Activated naive CD4-positive, alpha-beta T cell treated with anti-CD3 and anti-CD28 coated beads for 36 hours (primary cell): ENCODE measurements at regions not wholly inside any gene's neighbourhood (a gene's known extent, or its start where the extent isn't known, plus 50 kb on each side); places are given as distances from the start of the nearest gene placed in this dataset.

Experiments
- CTCF ChIA-PET: fragments of 350-600 bp; sonication (Branson Sonifier 250); formaldehyde crosslinking; loops from one replicate; lab custom pipeline; 2021; ENCODE audit warnings: antibody characterized with exemption; lab: Charles Lee
- DNase-seq: peaks from one replicate; pipeline ENCODE4 v3.0.0-alpha.2; 2020
- H3K27ac Mint-ChIP-seq: one replicate; pipeline ENCODE4 v1.8.0; 2021; ENCODE audit warnings: mild to moderate bottlenecking, mixed read lengths
- H3K27me3 Mint-ChIP-seq: one replicate; pipeline ENCODE4 v1.8.0; 2021; ENCODE audit warnings: low read depth, mixed read lengths
- H3K36me3 Mint-ChIP-seq: one replicate; pipeline ENCODE4 v1.8.0; 2021; ENCODE audit warnings: low read depth, mixed read lengths
- H3K4me1 Mint-ChIP-seq: one replicate; pipeline ENCODE4 v1.8.0; 2021; ENCODE audit warnings: low read depth, mixed read lengths
- H3K4me3 Mint-ChIP-seq: one replicate; pipeline ENCODE4 v1.8.0; 2021; ENCODE audit warnings: mild to moderate bottlenecking, moderate library complexity, mixed read lengths
- H3K9me3 Mint-ChIP-seq: one replicate; pipeline ENCODE4 v1.8.0; 2021; ENCODE audit warnings: mixed read lengths
- intact Hi-C: fragments of 100-400 bp; cut with micrococcal nuclease; formaldehyde crosslinking; loops from one replicate; pipeline ENCODE4 v1.15.1; 2023

- no peak for DNase-seq
- CTCF ChIA-PET = no interaction called here
- Mint-ChIP-seq H3K4me3 (no peak overlapping the region), H3K4me1 (no peaks in the 10 kb centered on the region), H3K27ac (no peak overlapping the region), H3K36me3 (no peaks in the 10 kb centered on the region), H3K27me3 (no peaks in the 10 kb centered on the region), H3K9me3 (peaks cover 12% of the 10 kb centered on the region)
- intact Hi-C loops = no loop called here
Observed at GRCh38 chr18:41162191-41162590, 792.8 kb upstream of the PIK3C3 start.

DNA sequence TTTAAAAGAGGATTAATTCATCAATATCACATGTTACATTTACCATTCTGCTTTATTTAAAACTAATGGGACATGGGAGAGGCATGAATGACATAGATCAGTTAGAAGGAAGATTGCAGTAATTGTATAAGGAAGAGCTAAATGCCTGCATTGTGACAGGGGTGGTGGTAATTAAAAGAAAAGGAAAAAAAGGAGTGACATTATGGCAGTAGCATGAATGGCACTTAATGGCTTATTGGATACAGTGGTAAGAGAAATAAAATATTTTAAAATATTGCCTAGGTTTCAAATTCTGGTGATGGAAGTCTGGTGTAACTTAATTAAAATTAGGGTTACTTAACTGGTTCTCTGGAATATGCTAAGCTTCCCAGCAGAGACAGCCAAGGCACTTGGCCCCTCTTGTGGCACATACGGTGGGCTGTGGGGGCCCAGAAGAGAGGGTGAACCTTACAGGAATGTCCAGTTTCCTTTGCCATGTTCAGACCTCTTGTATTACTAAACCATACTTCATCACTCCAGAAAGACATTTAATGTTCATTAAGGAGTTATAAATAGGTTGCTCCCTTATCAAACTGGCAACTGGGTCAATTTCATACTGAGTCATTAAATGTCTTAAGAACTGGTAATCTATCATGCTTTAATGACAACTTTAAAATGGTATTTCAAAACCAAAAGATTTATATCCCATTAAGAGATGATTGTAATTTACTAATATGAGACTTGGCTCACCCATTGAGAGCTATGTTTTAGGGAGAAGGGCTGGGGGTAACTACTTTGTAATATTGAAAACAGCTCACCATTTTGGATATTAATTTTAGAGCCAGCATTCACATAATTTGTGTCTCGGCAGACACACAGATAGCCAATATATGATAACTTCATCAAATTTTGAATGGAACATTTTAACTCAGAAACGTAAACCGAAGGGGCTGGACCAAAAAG, 798.9 kb upstream of the PIK3C3 start:
- no peaks in the 10 kb centered on the region for H3K4me1 Mint-ChIP-seq
- H3K27ac Mint-ChIP-seq = no peak overlapping the region
- no peaks in the 10 kb centered on the region for H3K36me3 Mint-ChIP-seq
- peaks cover 3% of the 10 kb centered on the region for H3K9me3 Mint-ChIP-seq
- no peak for DNase-seq
- CTCF ChIA-PET = no interaction called here
- H3K27me3 Mint-ChIP-seq = no peaks in the 10 kb centered on the region
- no peak overlapping the region for H3K4me3 Mint-ChIP-seq
- intact Hi-C loops = no loop called here

GRCh38 chr18:41155025-41155424, 800.0 kb upstream of the PIK3C3 start:
- CTCF ChIA-PET = no interaction called here
- no peak for DNase-seq
- no peaks in the 10 kb centered on the region for H3K36me3 Mint-ChIP-seq
- no peaks in the 10 kb centered on the region for H3K27me3 Mint-ChIP-seq
- peaks cover 8% of the 10 kb centered on the region for H3K9me3 Mint-ChIP-seq
- no peaks in the 10 kb centered on the region for H3K4me1 Mint-ChIP-seq
- intact Hi-C loops = no loop called here
- no peak overlapping the region for H3K4me3 Mint-ChIP-seq
- no peak overlapping the region for H3K27ac Mint-ChIP-seq

- Mint-ChIP-seq H3K27me3 (no peaks in the 10 kb centered on the region), H3K36me3 (no peaks in the 10 kb centered on the region), H3K9me3 (peaks cover 10% of the 10 kb centered on the region), H3K4me3 (no peak overlapping the region), H3K27ac (no peak overlapping the region), H3K4me1 (no peaks in the 10 kb centered on the region)
- CTCF ChIA-PET = no interaction called here
- intact Hi-C loops = no loop called here
- no peak for DNase-seq
Observed at GRCh38 chr18:41153871-41154270, 801.2 kb upstream of the PIK3C3 start.

- intact Hi-C loops = no loop called here
- CTCF ChIA-PET = no interaction called here
- Mint-ChIP-seq H3K36me3 (no peaks in the 10 kb centered on the region), H3K4me1 (no peaks in the 10 kb centered on the region), H3K4me3 (no peak overlapping the region), H3K27me3 (no peaks in the 10 kb centered on the region), H3K27ac (no peak overlapping the region), H3K9me3 (peaks cover 8% of the 10 kb centered on the region)
- DNase-seq = no peak
Observed at GRCh38 chr18:41150316-41150715, 804.7 kb upstream of the PIK3C3 start.

GRCh38 chr18:41146301-41146700, 808.7 kb upstream of the PIK3C3 start:
- no peaks in the 10 kb centered on the region for H3K4me1 Mint-ChIP-seq
- no peak overlapping the region for H3K27ac Mint-ChIP-seq
- H3K4me3 Mint-ChIP-seq = no peak overlapping the region
- no peaks in the 10 kb centered on the region for H3K36me3 Mint-ChIP-seq
- peaks cover 13% of the 10 kb centered on the region for H3K9me3 Mint-ChIP-seq
- intact Hi-C loops = no loop called here
- CTCF ChIA-PET = interaction anchor here (0.6 kb wide), 1 partner anchor 617 kb away, joined by 3 read pairs; no protein-coding TSS in a partner anchor
- no peak for DNase-seq
- no peaks in the 10 kb centered on the region for H3K27me3 Mint-ChIP-seq

- peaks cover 9% of the 10 kb centered on the region for H3K9me3 Mint-ChIP-seq
- CTCF ChIA-PET = no interaction called here
- no peaks in the 10 kb centered on the region for H3K4me1 Mint-ChIP-seq
- no peak overlapping the region for H3K27ac Mint-ChIP-seq
- intact Hi-C loops = no loop called here
- DNase-seq = no peak
- H3K36me3 Mint-ChIP-seq = no peaks in the 10 kb centered on the region
- H3K4me3 Mint-ChIP-seq = no peak overlapping the region
- no peaks in the 10 kb centered on the region for H3K27me3 Mint-ChIP-seq
Observed at GRCh38 chr18:41145516-41145915, 809.5 kb upstream of the PIK3C3 start.

GRCh38 chr18:41144441-41144840, 810.6 kb upstream of the PIK3C3 start:
- no peak for DNase-seq
- Mint-ChIP-seq H3K27ac (no peak overlapping the region), H3K27me3 (no peaks in the 10 kb centered on the region), H3K4me3 (no peak overlapping the region), H3K36me3 (no peaks in the 10 kb centered on the region), H3K4me1 (no peaks in the 10 kb centered on the region), H3K9me3 (peaks cover 10% of the 10 kb centered on the region)
- CTCF ChIA-PET = no interaction called here
- intact Hi-C loops = no loop called here

DNA sequence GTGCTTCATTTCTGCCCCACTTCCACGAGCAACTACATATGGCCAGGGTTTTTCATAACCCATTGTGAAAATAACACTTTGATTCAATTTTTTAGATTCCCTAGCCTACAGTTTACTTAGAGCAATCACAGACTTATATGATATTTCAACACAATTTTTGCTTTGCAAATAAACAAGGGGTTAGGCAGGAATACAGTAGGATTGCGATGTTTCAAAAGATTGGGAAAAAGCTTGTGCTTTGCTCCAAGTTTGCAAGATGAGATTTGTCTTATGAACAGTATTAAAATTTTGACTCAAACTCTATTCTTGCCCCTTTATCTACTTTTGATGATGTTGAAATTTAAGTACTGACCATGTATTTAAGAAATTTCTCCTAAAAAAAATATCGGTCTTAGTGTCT, 814.5 kb upstream of the PIK3C3 start:
- DNase-seq = no peak
- CTCF ChIA-PET = no interaction called here
- no peaks in the 10 kb centered on the region for H3K4me1 Mint-ChIP-seq
- H3K9me3 Mint-ChIP-seq = peaks cover 11% of the 10 kb centered on the region
- H3K4me3 Mint-ChIP-seq = no peak overlapping the region
- no peaks in the 10 kb centered on the region for H3K36me3 Mint-ChIP-seq
- no peak overlapping the region for H3K27ac Mint-ChIP-seq
- H3K27me3 Mint-ChIP-seq = no peaks in the 10 kb centered on the region
- intact Hi-C loops = no loop called here

DNA sequence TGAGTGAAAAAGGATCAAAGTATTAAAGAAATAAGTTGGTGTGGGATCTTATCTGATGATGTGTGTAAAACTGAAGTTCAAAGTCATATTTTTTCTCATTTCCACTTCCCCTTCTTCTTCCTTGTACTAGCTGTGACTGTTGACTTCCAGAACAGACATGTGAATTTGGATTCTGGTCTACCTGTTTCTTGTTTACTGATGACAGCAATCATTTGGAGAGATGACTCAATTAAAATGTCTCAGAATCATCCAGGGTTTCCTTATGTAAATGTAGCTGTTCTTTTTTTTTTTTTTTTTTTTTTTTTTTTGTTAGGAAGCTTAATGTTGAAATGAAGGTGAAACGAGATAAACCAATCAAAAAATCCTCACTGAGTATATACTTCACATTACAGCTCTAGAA, 819.9 kb upstream of the PIK3C3 start:
- Mint-ChIP-seq H3K27me3 (no peaks in the 10 kb centered on the region), H3K4me3 (no peak overlapping the region), H3K27ac (no peak overlapping the region), H3K9me3 (peaks cover 8% of the 10 kb centered on the region), H3K36me3 (no peaks in the 10 kb centered on the region), H3K4me1 (no peaks in the 10 kb centered on the region)
- CTCF ChIA-PET = interaction anchor here (0.6 to 0.7 kb wide), 2 partner anchors 34 to 160 kb away, joined by 3 read pairs; no protein-coding TSS in a partner anchor
- intact Hi-C loops = no loop called here
- DNase-seq = no peak

- Mint-ChIP-seq H3K27ac (no peak overlapping the region), H3K27me3 (no peaks in the 10 kb centered on the region), H3K4me3 (no peak overlapping the region), H3K4me1 (no peaks in the 10 kb centered on the region), H3K9me3 (peaks cover 5% of the 10 kb centered on the region), H3K36me3 (no peaks in the 10 kb centered on the region)
- DNase-seq = no peak
- CTCF ChIA-PET = no interaction called here
- intact Hi-C loops = no loop called here
Observed at GRCh38 chr18:41134426-41134825, 820.6 kb upstream of the PIK3C3 start.

DNA sequence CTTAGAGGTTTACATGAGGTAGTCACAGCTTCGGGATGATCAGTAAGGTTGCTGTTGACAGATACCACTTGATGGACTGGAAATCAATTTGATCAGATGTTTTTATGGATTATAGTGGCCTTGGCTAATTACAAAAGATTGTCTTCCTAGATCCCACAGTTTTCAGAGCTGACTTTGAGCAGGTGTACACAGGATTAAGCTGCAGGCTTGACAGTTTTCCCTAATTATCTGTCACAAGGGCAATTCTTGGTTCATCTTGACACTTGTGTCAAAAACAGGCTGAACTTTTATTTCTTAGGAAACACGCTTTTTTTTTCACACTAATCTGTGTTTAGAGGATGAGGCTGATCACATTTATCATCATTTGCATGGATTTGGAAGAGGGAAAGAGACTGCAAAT, 824.0 kb upstream of the PIK3C3 start:
- Mint-ChIP-seq H3K9me3 (peaks cover 16% of the 10 kb centered on the region), H3K27me3 (no peaks in the 10 kb centered on the region), H3K4me1 (no peaks in the 10 kb centered on the region), H3K36me3 (no peaks in the 10 kb centered on the region), H3K27ac (no peak overlapping the region), H3K4me3 (no peak overlapping the region)
- no peak for DNase-seq
- CTCF ChIA-PET = no interaction called here
- intact Hi-C loops = no loop called here

DNA sequence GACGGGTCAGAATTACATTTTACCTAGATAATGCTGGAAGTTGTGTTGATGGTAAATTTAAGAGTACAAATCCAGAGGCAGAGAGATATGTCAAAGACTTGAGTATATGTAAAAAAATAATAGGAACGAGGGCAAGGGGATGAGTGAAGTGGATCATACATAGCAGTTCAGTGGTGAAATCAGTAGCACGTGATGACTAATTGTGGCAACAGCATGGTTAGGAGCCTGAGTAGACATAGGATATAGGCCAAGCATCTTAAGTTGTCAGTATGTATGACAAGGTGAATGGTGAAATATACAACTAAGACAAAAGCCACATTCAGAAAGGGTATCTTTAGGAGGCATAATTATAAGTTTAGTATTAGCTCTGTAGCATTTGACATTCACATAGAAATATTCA, 826.5 kb upstream of the PIK3C3 start:
- CTCF ChIA-PET = no interaction called here
- intact Hi-C loops = no loop called here
- no peaks in the 10 kb centered on the region for H3K36me3 Mint-ChIP-seq

More for the DNA sequence above, 826.5 kb upstream of the PIK3C3 start:
- no peak for DNase-seq
- no peak overlapping the region for H3K4me3 Mint-ChIP-seq
- H3K27me3 Mint-ChIP-seq = no peaks in the 10 kb centered on the region
- H3K4me1 Mint-ChIP-seq = no peaks in the 10 kb centered on the region
- no peak overlapping the region for H3K27ac Mint-ChIP-seq
- peaks cover 16% of the 10 kb centered on the region for H3K9me3 Mint-ChIP-seq
